ENCODE measurements at regions not wholly inside any gene's neighbourhood (a gene's known extent, or its start where the extent isn't known, plus 50 kb on each side); places are given as distances from the start of the nearest gene placed in this dataset.

DNA sequence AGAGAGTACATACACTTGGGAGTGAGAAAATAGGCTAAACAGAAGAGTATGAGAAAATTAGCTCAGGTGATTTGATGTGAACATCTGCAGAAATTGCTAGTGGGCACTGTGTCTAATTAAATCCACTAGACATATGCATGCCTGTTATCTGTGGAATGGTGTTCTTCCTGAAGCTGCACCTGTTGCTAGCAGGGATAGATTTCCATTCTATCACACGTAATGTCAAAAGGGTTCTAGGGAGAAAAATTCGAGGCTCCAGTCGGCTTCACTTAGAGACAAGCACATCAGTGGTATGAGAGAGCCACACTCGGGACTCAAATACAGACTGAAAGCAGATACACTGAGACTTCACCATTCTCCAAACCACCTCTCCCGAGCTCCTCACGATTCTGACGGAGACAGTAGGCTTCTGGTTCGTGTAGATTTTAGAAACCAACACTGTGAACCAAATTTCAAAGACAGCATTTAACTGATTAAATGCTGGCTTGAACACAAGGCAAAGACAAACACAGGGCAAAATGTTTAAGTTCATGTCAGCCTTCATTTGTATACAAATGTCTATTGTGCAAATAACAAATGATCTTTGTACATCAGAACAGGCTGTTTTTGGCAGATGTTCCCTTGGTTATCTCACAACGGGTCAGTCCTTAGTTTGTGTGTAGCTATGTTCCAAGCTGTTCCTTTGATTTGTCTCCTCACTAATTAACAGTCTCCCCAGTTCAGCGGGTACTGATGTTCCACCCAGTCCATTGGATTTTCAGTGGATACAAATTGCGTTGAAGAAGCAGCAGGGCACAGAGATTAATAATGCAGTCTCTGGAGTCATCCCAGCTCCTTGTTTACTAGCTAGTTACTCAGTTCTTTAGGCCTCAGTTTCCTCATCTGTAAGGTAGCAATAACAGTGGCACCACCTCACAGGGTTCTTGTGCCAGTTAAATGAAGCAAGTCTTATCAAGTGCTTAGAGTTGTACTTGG, 131.0 kb upstream of the IFNGR1 start:
- DNase-seq (no peak), ATAC-seq (no peak)
- H3K27me3 ChIP-seq = no peaks in the 10 kb centered on the region
- TF ChIP-seq, protein P1, sequence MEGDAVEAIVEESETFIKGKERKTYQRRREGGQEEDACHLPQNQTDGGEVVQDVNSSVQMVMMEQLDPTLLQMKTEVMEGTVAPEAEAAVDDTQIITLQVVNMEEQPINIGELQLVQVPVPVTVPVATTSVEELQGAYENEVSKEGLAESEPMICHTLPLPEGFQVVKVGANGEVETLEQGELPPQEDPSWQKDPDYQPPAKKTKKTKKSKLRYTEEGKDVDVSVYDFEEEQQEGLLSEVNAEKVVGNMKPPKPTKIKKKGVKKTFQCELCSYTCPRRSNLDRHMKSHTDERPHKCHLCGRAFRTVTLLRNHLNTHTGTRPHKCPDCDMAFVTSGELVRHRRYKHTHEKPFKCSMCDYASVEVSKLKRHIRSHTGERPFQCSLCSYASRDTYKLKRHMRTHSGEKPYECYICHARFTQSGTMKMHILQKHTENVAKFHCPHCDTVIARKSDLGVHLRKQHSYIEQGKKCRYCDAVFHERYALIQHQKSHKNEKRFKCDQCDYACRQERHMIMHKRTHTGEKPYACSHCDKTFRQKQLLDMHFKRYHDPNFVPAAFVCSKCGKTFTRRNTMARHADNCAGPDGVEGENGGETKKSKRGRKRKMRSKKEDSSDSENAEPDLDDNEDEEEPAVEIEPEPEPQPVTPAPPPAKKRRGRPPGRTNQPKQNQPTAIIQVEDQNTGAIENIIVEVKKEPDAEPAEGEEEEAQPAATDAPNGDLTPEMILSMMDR (IDR thresholded peaks at IDR 0.05) = no peak
- no peak for TF ChIP-seq POLR2A (IDR thresholded peaks at IDR 0.05)
- H3K4me1 ChIP-seq = peaks cover 4% of the 10 kb centered on the region
- H3K27ac ChIP-seq = no peak overlapping the region
- H3K9me3 ChIP-seq = no peaks in the 10 kb centered on the region
- no peak overlapping the region for H3K4me3 ChIP-seq
- H3K36me3 ChIP-seq (replicated peaks in 1 of 2; ENCODE audit: insufficient read depth in 1 of 2, low read depth in 2 of 2) = no peaks in the 10 kb centered on the region
- intact Hi-C loops (cut with DNase I) = no loop called here
- WGBS, 2 donors = 55 to 58% methylated on average over 11 of the region's 11 CpGs

DNA sequence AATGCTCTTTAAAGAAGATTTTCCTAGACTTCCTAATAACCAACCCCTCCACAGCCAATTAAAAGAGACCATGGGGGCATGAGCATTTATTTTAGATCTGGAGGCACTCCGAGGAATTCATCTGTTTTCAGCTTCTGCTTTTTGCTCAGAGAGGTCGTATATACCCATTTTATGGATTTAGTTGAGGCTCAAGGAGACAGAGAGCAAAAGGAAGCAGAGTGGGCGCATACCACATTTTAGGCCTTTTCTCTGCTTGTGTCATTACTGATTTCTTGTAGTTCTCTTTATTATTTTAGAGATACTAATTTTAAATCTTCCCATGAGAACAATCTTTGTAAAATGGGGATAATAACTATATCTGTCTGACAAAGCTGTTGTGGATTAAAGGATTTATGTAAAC, 129.6 kb upstream of the IFNGR1 start:
- Histone ChIP-seq H3K27ac (no peak overlapping the region), H3K4me3 (no peak overlapping the region), H3K9me3 (no peaks in the 10 kb centered on the region), H3K27me3 (no peaks in the 10 kb centered on the region), H3K36me3 (replicated peaks in 1 of 2; ENCODE audit: insufficient read depth in 1 of 2, low read depth in 2 of 2) (no peaks in the 10 kb centered on the region), H3K4me1 (peaks cover 4% of the 10 kb centered on the region)
- DNase-seq (no peak), ATAC-seq (no peak)
- WGBS, 2 donors = 85 to 89% methylated on average over 3 of the region's 3 CpGs
- intact Hi-C loops (cut with DNase I) = no loop called here
- TF ChIP-seq, protein P1 (IDR thresholded peaks at IDR 0.05) = no peak
- TF ChIP-seq POLR2A (IDR thresholded peaks at IDR 0.05) = no peak

DNA sequence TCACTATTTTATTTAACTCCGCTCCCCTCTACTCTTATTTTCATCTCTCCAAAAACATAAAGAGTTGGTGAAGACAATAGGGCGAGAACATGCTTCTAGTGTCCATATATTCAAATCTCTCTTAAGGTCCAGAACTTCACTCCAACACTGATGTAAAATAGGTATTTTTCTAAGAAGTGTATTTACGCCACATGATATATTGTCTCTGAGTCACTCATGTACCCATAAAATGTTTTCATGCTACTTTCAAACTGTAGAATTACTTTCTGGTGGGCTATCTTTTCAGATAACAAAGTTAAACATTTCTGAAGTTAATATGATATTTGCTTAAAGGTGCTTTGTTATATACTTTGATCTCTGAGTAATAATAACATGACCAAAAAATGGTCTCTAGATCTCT, 124.1 kb upstream of the IFNGR1 start:
- no peak overlapping the region for H3K4me3 ChIP-seq
- H3K27ac ChIP-seq = no peak overlapping the region
- no peaks in the 10 kb centered on the region for H3K36me3 ChIP-seq (replicated peaks in 1 of 2; ENCODE audit: insufficient read depth in 1 of 2, low read depth in 2 of 2)
- 79 to 85% methylated on average over 3 of the region's 3 CpGs for WGBS, 2 donors
- no peak for TF ChIP-seq POLR2A (IDR thresholded peaks at IDR 0.05)
- TF ChIP-seq, protein P1 (IDR thresholded peaks at IDR 0.05) = no peak
- DNase-seq (no peak), ATAC-seq (no peak)
- no peaks in the 10 kb centered on the region for H3K27me3 ChIP-seq
- intact Hi-C loops (cut with DNase I) = no loop called here
- H3K9me3 ChIP-seq = no peaks in the 10 kb centered on the region
- H3K4me1 ChIP-seq = peaks cover 13% of the 10 kb centered on the region

DNA sequence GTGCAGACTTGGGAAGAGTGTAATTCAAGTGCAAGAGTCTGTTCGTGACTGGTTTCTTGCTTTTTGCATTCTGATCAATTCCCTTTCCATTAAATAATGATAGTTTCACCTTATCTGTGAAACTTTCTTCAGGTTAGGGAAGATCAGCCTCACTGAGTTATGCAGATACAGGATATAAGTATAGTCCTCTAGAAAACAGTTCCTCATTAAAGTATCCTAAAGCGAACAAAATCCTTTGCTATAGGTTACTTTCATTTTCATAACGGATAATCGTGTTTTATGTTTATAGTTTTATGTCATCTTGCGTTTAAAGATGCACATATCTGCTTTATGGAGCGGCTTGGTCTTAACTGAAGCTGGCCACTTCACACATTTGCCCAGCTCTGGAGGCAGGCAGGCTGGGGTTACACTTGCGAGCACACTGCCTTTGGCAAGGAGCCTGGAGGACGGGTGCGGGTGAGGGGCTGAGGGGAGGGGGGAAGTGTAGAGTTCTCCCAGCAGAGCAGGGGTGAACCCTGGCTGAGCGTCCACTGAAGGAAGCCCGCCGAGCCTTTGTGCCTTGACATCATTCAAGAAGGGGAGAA, 123.5 kb upstream of the IFNGR1 start:
- H3K27me3 ChIP-seq = no peaks in the 10 kb centered on the region
- intact Hi-C loops (cut with DNase I) = no loop called here
- H3K36me3 ChIP-seq (replicated peaks in 1 of 2; ENCODE audit: insufficient read depth in 1 of 2, low read depth in 2 of 2) = no peaks in the 10 kb centered on the region
- peaks cover 13% of the 10 kb centered on the region for H3K4me1 ChIP-seq
- ATAC-seq = no peak
- no peak overlapping the region for H3K27ac ChIP-seq
- WGBS, 2 donors = 34 to 37% methylated on average over 12 of the region's 12 CpGs
- no peak for DNase-seq
- TF ChIP-seq, protein P1 (IDR thresholded peaks at IDR 0.05) = no peak
- no peak for TF ChIP-seq POLR2A (IDR thresholded peaks at IDR 0.05)
- no peaks in the 10 kb centered on the region for H3K9me3 ChIP-seq
- H3K4me3 ChIP-seq = no peak overlapping the region

Data from body of pancreas (tissue), 4 donors.